ENCODE measurements at regions not wholly inside any gene's neighbourhood (a gene's known extent, or its start where the extent isn't known, plus 50 kb on each side); places are given as distances from the start of the nearest gene placed in this dataset.
A peak's percentile ranks its signal among the peaks of the same experiment; 100 is the strongest.

GRCh38 chr2:133828913-133829312, 260.6 kb upstream of the NCKAP5 start:
- DNase-seq (ENCODE audit: extremely low spot score): no peak
- POLR2A ChIA-PET: no interaction called here

GRCh38 chr2:133829450-133830020, 261.3 kb upstream of the NCKAP5 start:
- no peak for TF ChIP-seq CTCF (IDR thresholded peaks at IDR 0.05; ENCODE audit: control extremely low read depth, extremely low read depth, low read depth, missing control alignments)
- CTCF ChIA-PET: interaction anchor here (1.1 kb wide), 1 partner anchor 15 kb away, joined by 8 read pairs; no protein-coding TSS in a partner anchor
- POLR2A ChIA-PET: no interaction called here
- no peak for DNase-seq (ENCODE audit: extremely low spot score)

More at GRCh38 chr2:133828913-133829312, 260.6 kb upstream of the NCKAP5 start:
- no peak for TF ChIP-seq CTCF (IDR thresholded peaks at IDR 0.05; ENCODE audit: control extremely low read depth, extremely low read depth, low read depth, missing control alignments)
- CTCF ChIA-PET: interaction anchor here (1.1 kb wide), 1 partner anchor 15 kb away, joined by 8 read pairs; no protein-coding TSS in a partner anchor

- ChIA-PET CTCF (no interaction called here), POLR2A (no interaction called here)
- no peak for DNase-seq (ENCODE audit: extremely low spot score)
- TF ChIP-seq CTCF (IDR thresholded peaks at IDR 0.05; ENCODE audit: control extremely low read depth, extremely low read depth, low read depth, missing control alignments): no peak
Observed at GRCh38 chr2:133833746-133834145, 265.5 kb upstream of the NCKAP5 start.

GRCh38 chr2:133835821-133836619, 267.8 kb upstream of the NCKAP5 start:
- ChIA-PET CTCF (interaction anchor here (0.7 to 3.1 kb wide), 2 partner anchors 9 to 13 kb away, joined by 3 to 19 read pairs; no protein-coding TSS in a partner anchor), POLR2A (no interaction called here)
- no peak for TF ChIP-seq CTCF (IDR thresholded peaks at IDR 0.05; ENCODE audit: control extremely low read depth, extremely low read depth, low read depth, missing control alignments)

GRCh38 chr2:133836691-133837345, 268.6 kb upstream of the NCKAP5 start:
- ChIA-PET CTCF (interaction anchor here (0.7 to 3.1 kb wide), 4 partner anchors 8 to 13 kb away, joined by 3 to 19 read pairs (median 4); no protein-coding TSS in a partner anchor), POLR2A (no interaction called here)
- TF ChIP-seq CTCF (IDR thresholded peaks at IDR 0.05; ENCODE audit: control extremely low read depth, extremely low read depth, low read depth, missing control alignments): no peak
- no peak for DNase-seq (ENCODE audit: extremely low spot score)

More at GRCh38 chr2:133835821-133836619, 267.8 kb upstream of the NCKAP5 start:
- DNase-seq (ENCODE audit: extremely low spot score): peak; percentile 49

- ChIA-PET POLR2A (no interaction called here), CTCF (interaction anchor here (1.4 to 1.8 kb wide), 2 partner anchors 9 to 10 kb away, joined by 3 to 5 read pairs; no protein-coding TSS in a partner anchor)
- no peak for TF ChIP-seq CTCF (IDR thresholded peaks at IDR 0.05; ENCODE audit: control extremely low read depth, extremely low read depth, low read depth, missing control alignments)
- no peak for DNase-seq (ENCODE audit: extremely low spot score)
Observed at GRCh38 chr2:133837441-133838094, 269.3 kb upstream of the NCKAP5 start.

Data from GM10248 (cell line).